ENCODE measurements at regions not wholly inside any gene's neighbourhood (a gene's known extent, or its start where the extent isn't known, plus 50 kb on each side); places are given as distances from the start of the nearest gene placed in this dataset.
"Not testable (repeated sequence)": the region's sequence is repeated elsewhere in the genome, so short reads cannot be mapped to it uniquely, and the experiment has no call there.

DNA sequence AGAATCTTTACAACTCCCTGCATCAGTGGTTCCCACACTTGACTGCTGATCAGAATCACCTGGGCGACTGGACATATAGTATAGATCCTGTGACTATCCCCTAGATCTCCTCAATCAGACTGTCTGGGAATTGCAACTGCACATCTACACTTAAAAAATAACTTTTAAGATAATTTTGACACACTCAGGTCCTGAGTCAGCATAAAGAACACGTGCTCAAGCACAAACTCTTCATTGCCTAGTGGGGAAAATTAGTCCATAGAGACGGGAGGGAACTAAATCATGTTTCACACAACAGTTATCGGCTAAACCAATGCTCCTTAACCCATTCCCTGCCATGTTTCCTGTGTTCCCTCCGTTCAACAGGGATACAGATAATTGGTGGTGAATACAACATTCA, 243.5 kb upstream of the FGF13 start:
- no peak for DNase-seq (ENCODE audit: extremely low read depth, low read depth)

DNA sequence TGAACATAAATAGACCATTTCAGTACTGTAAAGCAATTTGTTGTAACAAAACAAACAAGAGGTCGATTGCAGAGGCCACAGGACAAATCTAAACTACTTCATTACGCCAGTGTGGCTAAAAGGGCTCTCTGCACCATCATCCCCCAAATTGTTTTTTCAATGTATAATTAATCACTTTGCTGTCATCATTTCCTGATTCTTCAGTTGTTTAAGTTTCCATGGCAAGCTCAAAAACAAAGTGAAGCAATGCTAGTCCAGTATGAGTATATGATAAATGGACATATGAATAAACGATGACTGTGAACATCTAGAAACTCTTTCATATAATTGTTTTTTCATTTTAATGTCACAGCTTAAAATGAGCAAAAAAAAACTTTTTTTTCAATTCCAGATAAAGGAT, 235.4 kb upstream of the FGF13 start:
- no peak for DNase-seq (ENCODE audit: extremely low read depth, low read depth)

GRCh38 chrX:138945219-138945618, 233.7 kb upstream of the FGF13 start:
- no peak for DNase-seq (ENCODE audit: extremely low read depth, low read depth)

DNA sequence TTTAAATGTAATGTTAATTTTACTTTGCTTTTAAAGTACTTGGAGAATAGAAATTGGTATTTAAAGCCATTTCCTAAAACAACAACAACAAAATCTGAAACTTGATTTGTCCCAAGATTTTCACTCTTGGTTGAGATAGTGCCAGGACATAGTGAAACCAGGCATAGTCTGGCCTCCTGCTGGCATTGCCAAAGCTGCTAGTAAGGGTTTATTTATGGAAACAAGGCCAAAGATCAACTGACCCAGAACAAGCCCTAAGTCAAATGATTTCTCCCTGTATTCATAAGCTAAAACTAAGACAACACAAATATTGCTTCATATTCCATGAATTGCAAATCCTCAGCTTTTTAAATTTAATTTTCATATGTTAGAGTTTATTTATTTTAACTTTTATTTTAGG, 227.5 kb upstream of the FGF13 start:
- DNase-seq (ENCODE audit: extremely low read depth, low read depth) = no peak

DNA sequence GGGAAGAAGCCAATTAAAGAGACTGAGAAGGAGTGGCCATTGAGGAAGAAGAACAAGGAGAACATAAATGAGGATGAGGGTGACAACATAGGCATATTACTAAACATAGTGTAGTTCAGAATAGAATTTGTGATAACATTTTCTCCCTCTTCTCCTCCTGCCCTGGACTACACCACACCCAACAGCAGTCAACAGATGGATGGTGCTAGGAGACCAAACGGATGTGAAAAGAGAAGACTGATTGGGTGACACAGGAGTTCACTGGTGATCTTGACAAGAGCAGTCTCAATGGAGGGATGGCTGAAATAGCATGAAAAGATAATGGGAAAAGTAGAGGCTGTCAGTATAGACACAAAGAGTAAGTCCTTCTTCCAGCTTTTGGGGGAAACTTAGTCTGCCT, 226.5 kb upstream of the FGF13 start:
- no peak for DNase-seq (ENCODE audit: extremely low read depth, low read depth)

- no peak for DNase-seq (ENCODE audit: extremely low read depth, low read depth)
Observed at GRCh38 chrX:138931212-138931611, 219.7 kb upstream of the FGF13 start.

DNA sequence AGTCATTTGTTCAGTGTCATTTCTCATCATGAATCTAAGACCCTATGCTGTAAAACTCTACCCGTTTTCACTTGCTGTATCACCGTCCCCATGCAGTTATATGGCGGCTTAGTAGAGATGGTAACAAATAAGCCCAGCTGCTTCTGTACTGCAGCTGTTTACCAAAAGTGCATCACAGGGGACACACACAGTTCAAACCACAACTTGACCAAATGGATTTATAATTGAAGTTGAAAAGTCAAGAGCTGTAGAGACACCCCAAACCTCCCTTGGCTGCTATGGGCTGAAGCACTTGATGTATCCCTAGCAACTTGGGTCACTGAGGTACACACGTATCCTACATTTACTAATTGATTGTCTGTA, 219.0 kb upstream of the FGF13 start:
- DNase-seq (ENCODE audit: extremely low read depth, low read depth) = no peak

GRCh38 chrX:138929926-138930582, 218.5 kb upstream of the FGF13 start:
- no peak for DNase-seq (ENCODE audit: extremely low read depth, low read depth)

DNA sequence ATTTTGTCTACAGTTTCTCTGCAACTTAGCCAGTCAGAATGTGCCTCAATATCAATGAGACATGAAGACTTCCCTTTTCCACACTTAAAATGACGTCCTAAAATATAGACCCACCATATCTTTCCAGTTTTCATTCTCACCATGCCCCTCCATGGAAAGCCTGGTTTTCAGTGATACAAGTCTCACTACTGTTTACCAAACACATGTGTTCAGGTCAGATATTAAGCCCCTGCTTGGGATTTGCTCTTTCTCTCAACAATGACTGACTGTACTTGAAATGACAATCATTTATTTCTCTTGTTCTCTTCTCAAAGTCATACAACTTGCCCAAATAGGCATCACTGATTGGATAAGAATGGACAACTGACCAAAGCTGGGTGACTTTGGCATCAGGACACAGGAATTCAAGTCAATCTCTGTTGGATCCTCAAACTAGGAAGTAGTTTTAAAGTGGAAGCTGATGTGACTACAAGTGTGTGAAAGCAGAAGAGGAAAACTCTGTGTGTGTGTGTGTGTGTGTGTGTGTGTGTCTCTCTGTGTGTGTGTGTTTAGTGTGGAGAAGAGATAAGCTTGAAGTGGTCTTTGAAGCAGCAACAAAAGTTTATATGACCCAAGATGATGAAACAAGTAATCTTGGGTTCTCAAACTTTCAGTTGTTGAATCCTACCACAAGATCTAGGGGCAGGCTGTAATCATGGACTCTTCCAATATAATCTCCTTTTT, 217.4 kb upstream of the FGF13 start:
- DNase-seq (ENCODE audit: extremely low read depth, low read depth) = no peak

DNA sequence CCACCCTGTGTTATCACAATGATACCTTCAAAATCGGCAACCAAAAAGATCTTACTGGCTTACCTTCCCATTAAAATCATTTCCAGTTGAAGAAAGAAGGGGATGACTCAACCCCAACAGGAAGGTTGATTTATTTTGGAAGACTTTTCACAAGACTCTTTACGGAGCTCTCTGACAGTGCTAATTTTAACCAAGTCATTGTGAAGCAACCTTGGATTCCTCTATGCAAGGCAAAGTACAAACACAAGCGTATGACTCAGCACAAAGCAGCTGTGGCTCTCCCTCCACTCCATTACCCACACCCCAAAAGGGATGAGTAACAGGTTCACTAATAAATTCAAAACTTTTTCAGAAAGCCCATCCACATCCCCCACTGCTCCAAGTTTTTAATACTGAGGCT, 213.8 kb upstream of the FGF13 start:
- peak; percentile 37 for DNase-seq (ENCODE audit: extremely low read depth, low read depth)

DNA sequence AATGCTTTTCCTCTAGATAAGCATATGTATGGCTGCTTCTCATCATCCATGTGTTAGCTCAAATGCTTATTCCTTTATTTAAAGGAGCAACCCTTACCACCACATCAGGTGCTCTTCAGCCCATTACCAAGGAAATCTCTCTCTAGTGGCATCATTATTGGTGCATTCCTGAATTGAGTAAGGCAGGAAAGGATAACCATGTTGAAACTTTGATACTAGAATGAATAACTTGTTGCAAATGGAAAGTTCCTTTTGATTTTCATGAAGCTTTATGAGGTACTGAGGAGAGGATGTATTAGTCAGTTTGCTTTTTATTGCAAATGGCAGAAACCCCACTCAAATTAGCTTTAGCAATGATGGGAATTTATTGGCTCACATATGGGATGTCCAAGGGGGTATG, 212.3 kb upstream of the FGF13 start:
- no peak for DNase-seq (ENCODE audit: extremely low read depth, low read depth)

DNA sequence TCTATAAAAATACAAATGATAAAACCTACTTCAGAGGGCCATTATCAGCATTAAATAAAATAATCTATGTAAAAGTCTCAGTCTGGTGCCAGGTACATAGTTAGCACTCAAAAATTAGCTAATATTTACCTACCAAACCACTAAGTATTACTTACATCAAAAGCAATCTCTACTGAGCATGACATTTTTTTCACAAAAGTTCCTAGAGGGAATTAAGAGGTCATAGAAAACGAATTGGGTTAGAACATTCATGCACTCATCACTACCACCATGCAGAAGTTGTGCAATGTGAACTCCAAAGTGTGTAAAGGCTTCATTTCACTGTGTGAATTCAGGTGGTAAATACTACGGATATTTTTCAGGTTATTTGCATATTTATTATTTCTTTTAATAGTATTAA, 209.5 kb upstream of the FGF13 start:
- no peak for DNase-seq (ENCODE audit: extremely low read depth, low read depth)

GRCh38 chrX:138917781-138918180, 206.3 kb upstream of the FGF13 start:
- DNase-seq (ENCODE audit: extremely low read depth, low read depth) = no peak

DNA sequence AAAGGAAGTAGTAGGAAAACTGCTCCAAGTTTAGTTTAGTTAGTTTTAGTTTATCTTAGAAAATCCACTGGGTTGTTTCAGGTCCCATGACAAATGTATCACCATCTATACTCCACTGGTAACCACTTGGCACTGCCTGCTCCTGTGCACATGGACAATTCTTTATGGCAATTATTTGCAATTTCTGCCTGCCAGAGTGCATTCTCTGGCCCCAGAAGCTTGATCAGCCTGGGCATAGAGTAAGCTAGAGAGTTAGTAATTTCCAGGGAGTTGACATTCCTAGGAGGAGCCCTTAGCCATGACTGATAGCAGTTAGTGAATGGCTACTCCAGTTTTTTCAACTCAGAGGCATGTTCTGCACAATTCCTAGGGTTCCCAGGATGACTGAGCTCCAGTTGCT, 203.2 kb upstream of the FGF13 start:
- DNase-seq (ENCODE audit: extremely low read depth, low read depth) = no peak

GRCh38 chrX:138908577-138908976, 197.1 kb upstream of the FGF13 start:
- DNase-seq (ENCODE audit: extremely low read depth, low read depth) = no peak

DNA sequence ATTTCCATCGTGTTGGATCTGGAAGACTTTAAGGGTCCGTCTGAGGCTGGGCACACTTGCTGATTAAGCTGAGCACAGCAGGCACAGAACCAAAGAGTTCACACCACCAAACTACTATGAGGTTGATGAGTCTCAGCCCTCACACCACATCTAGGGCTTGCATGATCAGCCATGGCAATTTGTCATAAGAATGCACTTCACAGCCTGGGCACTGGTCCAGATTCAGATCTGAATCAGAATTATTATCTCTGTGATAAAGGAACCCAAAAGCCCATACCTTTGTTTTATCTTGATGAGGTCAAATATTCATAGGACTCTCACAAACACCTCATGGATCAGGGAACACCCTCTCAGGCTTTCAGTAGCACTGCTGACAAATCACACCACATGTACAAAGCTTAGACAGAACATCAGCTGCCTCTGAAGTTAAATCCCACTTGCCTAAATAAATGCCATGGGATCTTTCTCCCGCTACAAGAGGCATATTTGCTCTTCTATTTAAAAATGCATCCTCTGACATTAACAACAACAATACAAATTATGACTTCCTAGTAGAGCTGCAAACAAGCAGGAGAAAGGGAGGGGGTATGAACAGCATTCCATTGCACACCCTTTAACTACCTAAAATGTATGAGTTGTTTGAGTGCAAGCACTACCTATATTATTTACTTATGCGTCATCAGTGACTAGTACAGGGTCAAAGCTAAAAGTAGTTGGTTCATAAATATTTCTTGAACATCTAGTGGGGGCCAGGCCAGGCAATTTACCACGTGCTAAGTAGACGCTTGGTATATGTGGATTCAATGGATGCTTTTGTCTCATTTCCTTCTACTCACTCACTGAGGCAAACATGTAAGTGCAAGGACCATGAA, 186.3 kb upstream of the FGF13 start:
- no peak for DNase-seq (ENCODE audit: extremely low read depth, low read depth)

DNA sequence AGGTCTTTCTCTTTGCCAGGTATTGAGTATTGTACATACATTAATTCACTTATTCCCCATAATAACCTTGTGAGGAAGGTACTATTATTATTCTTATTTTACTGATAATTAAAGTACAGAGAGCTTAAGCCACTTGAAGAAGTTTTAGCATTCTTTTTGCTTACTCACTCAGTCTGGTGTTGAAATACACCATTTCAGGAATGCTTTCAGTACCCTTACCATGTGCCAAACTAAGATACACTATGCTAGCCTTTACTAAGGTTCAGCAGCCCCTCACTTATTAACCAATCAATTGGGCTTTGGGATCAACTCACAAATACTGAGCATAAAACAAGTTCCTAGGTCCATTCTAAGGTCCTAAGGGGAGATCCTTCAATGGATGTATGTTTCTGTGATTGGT, 179.0 kb upstream of the FGF13 start:
- no peak for DNase-seq (ENCODE audit: extremely low read depth, low read depth)

GRCh38 chrX:138889149-138889548, 177.6 kb upstream of the FGF13 start:
- no peak for DNase-seq (ENCODE audit: extremely low read depth, low read depth)

GRCh38 chrX:138886769-138887168, 175.3 kb upstream of the FGF13 start:
- DNase-seq (ENCODE audit: extremely low read depth, low read depth) = no peak

DNA sequence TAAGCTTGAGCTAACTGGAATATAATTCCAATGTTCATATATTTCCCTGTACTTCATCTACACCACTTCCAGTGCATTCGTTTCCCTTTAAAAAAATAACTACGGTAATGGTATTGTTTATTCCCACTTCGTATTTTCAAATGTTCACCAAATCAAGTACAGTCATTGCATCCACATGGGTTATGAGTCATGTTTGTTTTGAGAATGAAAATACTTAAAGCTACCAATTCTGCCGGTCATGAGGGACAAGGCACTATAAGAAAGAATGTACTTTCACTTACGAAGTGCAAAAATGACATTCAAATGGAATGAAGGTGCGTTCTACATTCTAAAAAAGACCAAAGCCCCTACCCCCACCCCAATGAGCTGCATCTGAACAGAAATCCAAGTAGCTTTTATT, 174.4 kb upstream of the FGF13 start:
- DNase-seq (ENCODE audit: extremely low read depth, low read depth) = no peak

- not testable (repeated sequence) for DNase-seq (ENCODE audit: extremely low read depth, low read depth)
Observed at GRCh38 chrX:138880293-138880692, 168.8 kb upstream of the FGF13 start.

- no peak for DNase-seq (ENCODE audit: extremely low read depth, low read depth)
Observed at GRCh38 chrX:138877746-138878145, 166.2 kb upstream of the FGF13 start.
